Panc1 (cell line): ENCODE measurements at regions not wholly inside any gene's neighbourhood (a gene's known extent, or its start where the extent isn't known, plus 50 kb on each side); places are given as distances from the start of the nearest gene placed in this dataset.

Experiments used
- ATAC-seq: fragments of 200-7000 bp; cut with Tn5 transposase; 2 replicates; pipeline ENCODE4 v1.9.1; 2020; ENCODE audit warnings: mild to moderate bottlenecking, moderate library complexity
- BruUV-seq: library from RNA; stranded (reverse); fragments of 400-500 nt; replicated peaks from 2 replicates; lab custom pipeline; 2021; lab: Mats Ljungman, UMichigan
- CTCF ChIA-PET: fragments of 300-600 bp; sonication (Branson Sonifier 250); formaldehyde crosslinking; loops from one replicate; lab custom pipeline; 2022; ENCODE audit warnings: antibody characterized with exemption; lab: Charles Lee
- POLR2A ChIA-PET: fragments of 300-600 bp; sonication (Branson Sonifier 250); formaldehyde crosslinking; loops from one replicate; lab custom pipeline; 2022; ENCODE audit warnings: antibody characterized with exemption; lab: Charles Lee
- DNase-seq: peaks from one replicate; pipeline ENCODE4 v3.0.0-alpha.2; 2010; ENCODE audit warnings: low read depth, low spot score
- H3K27ac ChIP-seq: 2 replicates; pipeline ENCODE4 v1.5.1; 2011; ENCODE audit warnings: mild to moderate bottlenecking, low read length, inconsistent platforms
- H3K27me3 ChIP-seq: fragments of 200-500 bp; sonication (Bioruptor generic); 2 replicates; pipeline ENCODE4 v1.6.0; 2014; ENCODE audit warnings: low read length, inconsistent platforms; ENCODE audit not compliant: control insufficient read depth, insufficient read depth
- H3K36me3 ChIP-seq: fragments of 200-500 bp; sonication (Bioruptor generic); 2 replicates; pipeline ENCODE4 v1.5.1; 2014; ENCODE audit warnings: inconsistent platforms, mild to moderate bottlenecking, low read length, moderate library complexity; ENCODE audit not compliant: control insufficient read depth, insufficient read depth
- H3K4me1 ChIP-seq: 2 replicates; pipeline ENCODE4 v1.5.1; 2011; ENCODE audit warnings: inconsistent platforms, mild to moderate bottlenecking, low read length, moderate library complexity; ENCODE audit not compliant: control insufficient read depth, insufficient read depth
- H3K4me3 ChIP-seq, 2 experiments: 2 replicates each; pipeline ENCODE4 v1.5.1; 2011 to 2012; ENCODE audit warnings: low read depth in 2 of 2, low read length in 2 of 2, mild to moderate bottlenecking in 2 of 2, inconsistent platforms in 1 of 2, moderate library complexity in 1 of 2
- H3K9me3 ChIP-seq: fragments of 200-500 bp; sonication (Bioruptor generic); 2 replicates; pipeline ENCODE4 v1.5.1; 2014; ENCODE audit warnings: low read depth, mild to moderate bottlenecking, inconsistent platforms, low read length, moderate library complexity; ENCODE audit not compliant: control insufficient read depth, insufficient read depth
- POLR2AphosphoS5 ChIP-seq: IDR thresholded peaks from 2 replicates; pipeline ENCODE4 v1.6.1; 2012; ENCODE audit warnings: mild to moderate bottlenecking, low read depth, low read length, moderate library complexity
- SIN3A ChIP-seq: IDR thresholded peaks from 2 replicates; pipeline ENCODE4 v1.6.1; 2012; ENCODE audit warnings: low read depth, mild to moderate bottlenecking, low read length, moderate library complexity, borderline replicate concordance; ENCODE audit not compliant: insufficient read depth
- TCF7L2 ChIP-seq: IDR thresholded peaks from 2 replicates; pipeline ENCODE4 v1.6.1; 2011; ENCODE audit warnings: mild to moderate bottlenecking, low read depth, low read length, inconsistent platforms
- in situ Hi-C: cut with HindIII; loops from 2 replicates; pipeline ENCODE4 v1.10.0; 2016; ENCODE audit warnings: low sequenced_read_pairs, low pct_unique_long_range_greater_than_20kb
- intact Hi-C: fragments of 100-400 bp; cut with micrococcal nuclease; formaldehyde crosslinking; loops from one replicate; pipeline ENCODE4 v1.10.0; 2022; ENCODE audit not compliant: unreplicated experiment
- TF ChIP-seq, protein P1 (sequence below): fragments of 450-650 bp; IDR thresholded peaks from 2 replicates; pipeline ENCODE4 v1.5.1; 2017; ENCODE audit warnings: mild to moderate bottlenecking
- TF ChIP-seq, protein P2 (sequence below), 2 experiments: IDR thresholded peaks; 2 replicates each; pipeline ENCODE4 v1.6.1; 2011 to 2012; ENCODE audit warnings: low read depth in 2 of 2, control low read depth in 1 of 2, low read length in 1 of 2, mild to moderate bottlenecking in 1 of 2, moderate library complexity in 1 of 2; ENCODE audit not compliant: insufficient read depth in 1 of 2

DNA sequence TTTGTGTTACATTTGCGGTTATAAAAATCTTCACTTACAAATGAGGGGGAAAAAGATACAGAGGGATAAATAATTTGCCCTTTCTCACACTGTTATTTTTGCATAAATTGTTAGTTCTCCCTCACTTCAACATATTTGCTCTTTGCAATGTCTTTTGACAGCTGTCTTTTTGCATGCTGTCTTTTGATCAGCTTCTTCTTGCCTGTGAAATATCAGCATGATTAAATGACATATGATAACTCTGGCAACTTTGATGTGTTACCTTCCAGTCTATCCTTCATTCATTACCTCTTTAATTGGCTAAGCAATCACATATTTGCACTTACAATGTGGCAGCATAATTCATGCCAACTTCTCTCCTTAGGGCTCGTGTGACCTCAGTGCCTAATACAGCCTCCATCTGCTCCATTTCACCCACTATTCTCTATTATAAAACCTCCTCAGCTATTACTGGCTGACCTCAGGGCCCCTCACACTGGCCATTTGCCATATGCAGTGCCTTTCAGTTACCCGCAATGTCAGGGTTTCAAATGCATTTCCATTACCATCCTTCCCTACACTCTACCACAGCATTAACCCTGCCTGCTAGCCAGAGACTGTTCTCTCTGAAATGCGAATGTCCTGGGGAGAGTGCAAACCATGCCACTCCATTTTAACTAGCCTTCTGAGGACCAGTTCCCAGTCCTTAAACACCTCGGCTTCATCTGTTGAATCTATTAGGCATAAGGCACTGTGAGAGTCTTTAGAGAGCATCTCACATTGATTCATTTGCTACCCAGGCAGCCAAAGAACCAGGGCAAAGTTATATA is 1056.6 kb upstream of the CHAC2 start:
- DNase-seq (no peak), ATAC-seq (no peak)
- no peaks in the 10 kb centered on the region for H3K4me1 ChIP-seq
- no peak overlapping the region for H3K4me3 ChIP-seq
- H3K36me3 ChIP-seq: no peaks in the 10 kb centered on the region
- TF ChIP-seq, protein P1, sequence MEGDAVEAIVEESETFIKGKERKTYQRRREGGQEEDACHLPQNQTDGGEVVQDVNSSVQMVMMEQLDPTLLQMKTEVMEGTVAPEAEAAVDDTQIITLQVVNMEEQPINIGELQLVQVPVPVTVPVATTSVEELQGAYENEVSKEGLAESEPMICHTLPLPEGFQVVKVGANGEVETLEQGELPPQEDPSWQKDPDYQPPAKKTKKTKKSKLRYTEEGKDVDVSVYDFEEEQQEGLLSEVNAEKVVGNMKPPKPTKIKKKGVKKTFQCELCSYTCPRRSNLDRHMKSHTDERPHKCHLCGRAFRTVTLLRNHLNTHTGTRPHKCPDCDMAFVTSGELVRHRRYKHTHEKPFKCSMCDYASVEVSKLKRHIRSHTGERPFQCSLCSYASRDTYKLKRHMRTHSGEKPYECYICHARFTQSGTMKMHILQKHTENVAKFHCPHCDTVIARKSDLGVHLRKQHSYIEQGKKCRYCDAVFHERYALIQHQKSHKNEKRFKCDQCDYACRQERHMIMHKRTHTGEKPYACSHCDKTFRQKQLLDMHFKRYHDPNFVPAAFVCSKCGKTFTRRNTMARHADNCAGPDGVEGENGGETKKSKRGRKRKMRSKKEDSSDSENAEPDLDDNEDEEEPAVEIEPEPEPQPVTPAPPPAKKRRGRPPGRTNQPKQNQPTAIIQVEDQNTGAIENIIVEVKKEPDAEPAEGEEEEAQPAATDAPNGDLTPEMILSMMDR: no peak
- no peak for TF ChIP-seq TCF7L2
- TF ChIP-seq, protein P2, sequence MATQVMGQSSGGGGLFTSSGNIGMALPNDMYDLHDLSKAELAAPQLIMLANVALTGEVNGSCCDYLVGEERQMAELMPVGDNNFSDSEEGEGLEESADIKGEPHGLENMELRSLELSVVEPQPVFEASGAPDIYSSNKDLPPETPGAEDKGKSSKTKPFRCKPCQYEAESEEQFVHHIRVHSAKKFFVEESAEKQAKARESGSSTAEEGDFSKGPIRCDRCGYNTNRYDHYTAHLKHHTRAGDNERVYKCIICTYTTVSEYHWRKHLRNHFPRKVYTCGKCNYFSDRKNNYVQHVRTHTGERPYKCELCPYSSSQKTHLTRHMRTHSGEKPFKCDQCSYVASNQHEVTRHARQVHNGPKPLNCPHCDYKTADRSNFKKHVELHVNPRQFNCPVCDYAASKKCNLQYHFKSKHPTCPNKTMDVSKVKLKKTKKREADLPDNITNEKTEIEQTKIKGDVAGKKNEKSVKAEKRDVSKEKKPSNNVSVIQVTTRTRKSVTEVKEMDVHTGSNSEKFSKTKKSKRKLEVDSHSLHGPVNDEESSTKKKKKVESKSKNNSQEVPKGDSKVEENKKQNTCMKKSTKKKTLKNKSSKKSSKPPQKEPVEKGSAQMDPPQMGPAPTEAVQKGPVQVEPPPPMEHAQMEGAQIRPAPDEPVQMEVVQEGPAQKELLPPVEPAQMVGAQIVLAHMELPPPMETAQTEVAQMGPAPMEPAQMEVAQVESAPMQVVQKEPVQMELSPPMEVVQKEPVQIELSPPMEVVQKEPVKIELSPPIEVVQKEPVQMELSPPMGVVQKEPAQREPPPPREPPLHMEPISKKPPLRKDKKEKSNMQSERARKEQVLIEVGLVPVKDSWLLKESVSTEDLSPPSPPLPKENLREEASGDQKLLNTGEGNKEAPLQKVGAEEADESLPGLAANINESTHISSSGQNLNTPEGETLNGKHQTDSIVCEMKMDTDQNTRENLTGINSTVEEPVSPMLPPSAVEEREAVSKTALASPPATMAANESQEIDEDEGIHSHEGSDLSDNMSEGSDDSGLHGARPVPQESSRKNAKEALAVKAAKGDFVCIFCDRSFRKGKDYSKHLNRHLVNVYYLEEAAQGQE (IDR thresholded peaks at IDR 0.05; ENCODE audit: insufficient read depth in 1 of 2, low read depth in 2 of 2, low read length in 1 of 2): no peak
- no peak for TF ChIP-seq POLR2AphosphoS5
- TF ChIP-seq SIN3A: no peak
- H3K9me3 ChIP-seq: no peaks in the 10 kb centered on the region
- in situ Hi-C loops (no loop called here), intact Hi-C loops (no loop called here)
- no TSS peak for BruUV-seq
- ChIA-PET CTCF (no interaction called here), POLR2A (no interaction called here)
- H3K27me3 ChIP-seq: no peaks in the 10 kb centered on the region
- no peak overlapping the region for H3K27ac ChIP-seq

- Histone ChIP-seq H3K4me1 (no peaks in the 10 kb centered on the region), H3K27ac (no peak overlapping the region), H3K4me3 (no peak overlapping the region), H3K36me3 (no peaks in the 10 kb centered on the region), H3K27me3 (no peaks in the 10 kb centered on the region), H3K9me3 (no peaks in the 10 kb centered on the region)
- intact Hi-C loops: no loop called here
- in situ Hi-C loops: no loop called here
- no peak for ATAC-seq
- no peak for DNase-seq
- no TSS peak for BruUV-seq
- ChIA-PET POLR2A (no interaction called here), CTCF (no interaction called here)
- TF ChIP-seq SIN3A: no peak
- TF ChIP-seq TCF7L2: no peak
- TF ChIP-seq, protein P2 (IDR thresholded peaks at IDR 0.05; ENCODE audit: insufficient read depth in 1 of 2, low read depth in 2 of 2, low read length in 1 of 2): no peak
- TF ChIP-seq, protein P1: no peak
- no peak for TF ChIP-seq POLR2AphosphoS5
Observed at GRCh38 chr2:52704251-52704650, 1063.4 kb upstream of the CHAC2 start.
